GM18502 (cell line): ENCODE measurements at regions not wholly inside any gene's neighbourhood (a gene's known extent, or its start where the extent isn't known, plus 50 kb on each side); places are given as distances from the start of the nearest gene placed in this dataset.
"Not testable (repeated sequence)": the region's sequence is repeated elsewhere in the genome, so short reads cannot be mapped to it uniquely, and the experiment has no call there.

Experiments
- ATAC-seq: cut with Tn5 transposase; IDR thresholded peaks from one replicate; pipeline ENCODE4 v1.9.1; 2021; ENCODE audit warnings: mild to moderate bottlenecking; ENCODE audit not compliant: unreplicated experiment, poor library complexity

DNA sequence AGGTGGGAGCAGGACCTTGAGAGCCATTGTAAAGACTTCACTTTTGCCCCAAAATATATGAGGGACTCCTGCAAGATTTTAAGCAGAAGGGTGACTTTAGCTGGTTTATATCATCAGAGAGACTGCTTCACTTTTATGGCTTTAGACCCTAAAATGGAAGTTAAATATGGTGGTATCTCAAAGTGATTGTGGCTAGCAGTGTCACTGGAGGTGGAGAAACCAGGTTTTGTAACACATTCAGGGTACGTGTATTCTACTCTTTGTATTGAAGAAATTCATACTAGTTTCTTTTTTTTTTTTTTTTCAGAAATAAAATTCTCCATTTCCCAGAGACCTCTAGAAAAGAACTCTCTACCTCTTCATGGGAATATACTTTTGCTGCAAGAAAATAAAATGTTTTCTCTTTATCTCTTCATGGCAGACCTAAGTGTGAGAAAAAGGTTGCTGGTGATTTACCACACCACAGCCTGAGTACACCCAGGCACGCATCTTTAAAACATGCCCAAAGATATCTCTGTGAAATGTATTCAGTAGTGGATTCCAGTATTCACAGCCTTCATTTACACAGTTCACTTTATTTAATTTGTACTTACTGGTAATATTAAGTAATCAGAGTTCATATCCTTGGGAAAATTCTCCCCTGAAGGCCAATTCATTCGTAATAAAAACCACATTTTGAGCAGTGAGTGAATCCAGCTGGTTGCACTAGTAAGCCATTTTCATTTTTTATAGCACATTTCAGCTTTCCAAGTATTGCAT, 74.3 kb upstream of the GUCY1A1 start:
- ATAC-seq = no peak

DNA sequence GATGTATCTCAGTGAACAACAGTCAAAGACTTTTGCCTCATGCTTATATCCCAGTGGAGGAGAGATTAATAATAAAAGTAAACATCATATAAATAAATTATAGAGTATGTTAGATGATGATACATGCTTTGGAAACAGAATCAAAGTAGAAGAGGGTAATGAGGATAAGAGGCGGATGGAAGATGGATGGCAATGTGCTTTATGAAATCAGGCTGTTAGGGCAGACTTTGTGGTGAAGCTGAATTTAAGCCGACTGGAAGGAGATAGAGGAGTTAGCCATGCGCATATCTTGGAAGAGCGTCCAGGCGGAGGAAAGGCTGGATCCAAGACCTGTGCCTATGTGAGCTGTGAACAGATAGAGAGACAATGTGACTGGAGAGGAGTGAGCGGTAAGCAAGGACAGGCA, 74.9 kb upstream of the GUCY1A1 start:
- ATAC-seq = no peak

DNA sequence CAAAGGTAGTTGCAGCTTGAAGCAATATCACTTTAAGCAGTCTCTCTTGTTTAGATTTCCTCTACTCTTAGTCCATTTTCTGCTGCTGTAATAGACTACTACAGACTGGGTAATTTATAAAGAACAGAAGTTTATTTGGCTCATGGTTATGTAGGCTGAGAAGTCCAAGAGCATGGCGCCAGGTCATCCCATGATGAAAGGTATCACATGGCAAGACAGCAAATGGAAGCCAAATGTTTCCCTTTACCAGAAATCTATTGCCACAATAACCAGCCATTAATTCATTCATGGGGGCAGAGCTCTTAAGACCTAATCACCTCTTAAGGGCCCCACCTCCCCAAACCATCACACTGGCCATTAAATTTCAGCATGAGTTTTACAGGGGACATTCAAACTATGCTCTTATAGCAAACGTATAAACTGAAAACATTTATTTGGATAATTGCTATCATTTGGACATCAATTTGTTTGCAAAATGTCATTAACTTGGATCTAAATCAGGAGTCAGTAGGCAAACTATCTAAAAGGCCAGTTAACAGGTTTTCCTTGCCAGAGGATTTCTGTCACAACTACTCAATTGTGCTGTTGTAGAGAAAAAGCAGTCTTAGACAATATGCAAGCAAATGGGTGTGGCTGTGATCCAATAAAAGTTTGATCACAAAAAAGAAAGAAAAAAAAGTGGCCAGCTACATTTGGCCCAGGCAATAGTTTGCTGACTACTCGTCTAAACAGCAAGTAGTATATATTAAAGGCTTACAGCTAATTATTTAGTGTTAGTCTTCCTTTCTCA, 75.7 kb upstream of the GUCY1A1 start:
- no peak for ATAC-seq

DNA sequence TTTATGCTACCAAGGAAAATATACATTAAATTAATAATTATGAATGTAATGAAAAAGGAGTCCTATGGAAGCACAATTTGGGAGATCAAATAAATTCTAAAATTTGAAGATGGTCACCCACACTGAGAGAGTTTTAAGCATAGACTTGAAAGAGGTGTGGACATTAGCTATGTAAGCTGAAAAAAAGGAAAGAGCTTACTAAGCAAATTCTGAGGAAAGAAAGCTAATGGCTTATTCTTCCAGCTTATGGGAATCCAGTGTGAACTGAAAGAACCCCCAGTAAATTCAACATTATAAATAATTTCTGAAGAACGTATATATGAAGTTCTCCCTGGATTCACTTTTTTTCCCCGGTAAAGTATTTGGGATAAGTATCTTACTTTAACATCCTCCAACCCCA, 78.2 kb upstream of the GUCY1A1 start:
- ATAC-seq = no peak

DNA sequence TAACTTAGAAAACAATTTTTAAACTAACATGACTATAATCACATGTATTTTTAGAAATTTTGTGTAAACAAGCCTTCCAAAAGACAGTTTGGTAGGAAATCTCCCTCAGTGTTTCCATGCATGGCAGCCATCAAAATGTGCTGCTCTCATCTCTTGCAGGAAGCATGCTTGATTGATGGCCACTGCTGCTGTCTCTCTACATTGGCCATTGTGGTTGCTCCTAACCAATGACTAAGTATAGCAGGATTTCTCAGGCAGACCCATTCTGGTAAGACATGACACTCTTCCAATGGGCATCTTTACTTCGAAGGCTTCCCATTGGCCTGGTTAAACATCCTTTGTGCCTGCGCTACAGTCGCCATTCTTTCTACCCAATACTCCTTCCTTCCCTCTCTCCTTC, 78.9 kb upstream of the GUCY1A1 start:
- ATAC-seq = no peak

DNA sequence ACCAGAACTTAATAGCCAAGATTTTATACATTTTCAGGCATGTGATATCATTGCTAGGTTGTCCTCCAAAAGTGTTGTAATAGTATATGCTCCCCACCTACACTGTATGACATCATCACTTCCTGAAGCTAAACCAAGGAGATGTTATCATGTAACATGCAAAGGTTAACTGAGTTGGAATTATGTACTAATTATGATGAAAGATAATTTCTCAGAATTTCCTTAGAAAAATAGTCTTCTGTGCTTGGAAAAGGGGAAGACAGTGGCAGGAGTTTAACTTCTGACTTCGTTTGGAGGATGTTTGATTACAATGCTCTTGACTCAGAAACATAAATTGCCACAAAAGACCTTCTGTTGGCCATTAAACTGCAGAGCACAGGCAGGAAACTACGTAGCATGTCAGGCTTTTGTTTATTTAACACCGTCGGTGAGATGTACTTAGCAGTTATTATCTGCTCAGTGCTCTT, 83.6 kb upstream of the GUCY1A1 start:
- no peak for ATAC-seq

DNA sequence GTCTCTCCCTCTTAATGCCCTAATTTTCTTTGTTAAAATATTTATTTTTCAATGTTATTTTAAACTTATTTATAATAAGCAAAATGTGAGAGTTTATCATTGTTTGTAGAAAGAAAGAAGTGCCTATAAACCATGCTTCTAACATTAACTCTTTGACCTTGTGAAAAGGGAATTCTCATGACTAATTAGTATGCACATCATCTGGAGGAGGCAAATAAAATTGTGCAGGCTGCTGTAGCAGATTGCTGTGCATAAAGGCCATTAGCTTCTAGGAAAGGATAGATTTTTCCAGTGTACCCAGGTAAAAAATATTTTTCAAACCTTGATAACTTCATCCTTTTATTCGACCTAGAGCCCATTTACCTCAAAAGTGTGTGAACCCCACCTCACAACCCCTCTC, 84.6 kb upstream of the GUCY1A1 start:
- no peak for ATAC-seq

DNA sequence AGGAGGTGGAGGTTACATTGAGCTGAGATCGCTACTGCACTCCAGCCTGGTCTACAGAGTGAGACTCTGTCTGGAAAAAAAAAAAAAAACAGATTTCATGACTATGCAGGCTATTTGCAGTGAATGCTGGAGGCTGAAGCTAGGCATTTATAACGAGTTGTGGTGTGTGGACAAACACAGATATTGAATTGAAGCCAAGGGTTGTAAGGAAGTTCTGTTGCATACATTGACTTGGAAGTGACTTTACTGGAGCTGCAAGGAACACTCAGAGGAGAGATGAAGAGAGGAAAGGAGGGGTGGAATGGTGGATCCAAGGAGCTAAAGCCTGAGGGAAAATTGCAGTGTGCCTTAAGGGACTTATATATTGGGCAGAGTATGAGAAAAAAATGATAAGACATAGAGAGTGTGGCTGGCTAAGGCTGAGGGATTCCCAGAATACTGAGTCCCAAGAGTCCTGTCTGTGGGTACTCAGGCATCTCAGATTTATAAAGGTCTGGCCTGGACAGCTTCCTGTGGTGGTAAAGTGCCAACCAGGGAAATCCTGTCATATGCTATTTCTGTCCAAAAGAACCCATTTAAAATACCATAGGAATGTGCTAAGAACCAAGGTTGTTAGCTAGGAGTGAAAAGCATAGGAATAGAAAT, 87.8 kb upstream of the GUCY1A1 start:
- no peak for ATAC-seq

DNA sequence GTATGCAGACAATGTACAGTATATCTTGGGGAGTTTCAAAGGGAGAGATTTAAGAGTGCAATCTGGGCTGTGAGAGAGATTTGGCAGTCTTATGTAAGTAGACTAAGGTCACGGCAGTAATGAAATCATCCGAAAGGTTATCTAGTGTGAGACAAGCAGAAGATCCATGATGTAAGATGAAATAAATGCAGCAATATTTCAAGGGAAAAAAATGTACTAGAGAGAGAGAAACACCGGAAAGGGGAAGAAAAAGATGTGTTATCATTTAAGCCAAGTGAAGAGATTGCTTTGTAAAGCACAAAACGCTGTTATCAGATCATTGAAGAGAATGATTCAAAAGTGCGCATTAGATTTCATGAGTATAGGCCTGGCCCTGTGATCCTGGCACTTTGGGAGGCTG, 88.4 kb upstream of the GUCY1A1 start:
- no peak for ATAC-seq

DNA sequence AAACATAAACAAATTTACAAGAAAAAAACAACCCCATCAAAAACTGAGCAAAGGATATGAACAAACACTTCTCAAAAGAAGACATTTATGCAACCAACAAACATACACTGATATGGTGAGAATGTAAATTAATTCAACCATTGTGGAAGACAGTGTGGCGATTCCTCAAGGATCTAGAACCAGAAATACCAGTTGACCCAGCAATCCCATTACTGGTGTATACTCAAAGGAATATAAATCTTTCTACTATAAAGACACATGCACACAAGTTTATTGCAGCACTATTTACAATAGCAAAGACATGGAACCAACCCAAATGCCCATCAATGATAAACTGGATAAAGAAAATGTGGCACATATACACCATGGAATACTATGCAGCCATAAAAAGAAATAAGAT, 92.3 kb upstream of the GUCY1A1 start:
- not testable (repeated sequence) for ATAC-seq

DNA sequence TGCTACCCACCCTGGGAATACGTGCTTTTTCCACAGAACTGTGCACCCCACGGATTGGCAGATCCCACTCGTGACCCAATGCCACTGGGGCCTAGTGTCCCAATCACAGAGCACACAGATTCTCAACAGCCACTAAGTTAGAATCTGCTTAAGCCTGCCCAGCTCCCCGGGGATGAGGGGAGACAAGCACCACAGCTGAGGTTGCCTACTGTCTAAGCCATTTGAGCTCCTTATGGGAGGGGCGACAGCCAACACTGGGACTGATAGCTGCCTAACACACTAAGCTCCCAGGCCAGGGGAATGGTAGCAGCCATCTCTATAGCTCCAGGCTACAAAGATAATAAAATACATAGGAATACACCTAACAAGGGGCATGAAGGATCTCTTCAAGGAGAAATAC, 93.5 kb upstream of the GUCY1A1 start:
- ATAC-seq = no peak

DNA sequence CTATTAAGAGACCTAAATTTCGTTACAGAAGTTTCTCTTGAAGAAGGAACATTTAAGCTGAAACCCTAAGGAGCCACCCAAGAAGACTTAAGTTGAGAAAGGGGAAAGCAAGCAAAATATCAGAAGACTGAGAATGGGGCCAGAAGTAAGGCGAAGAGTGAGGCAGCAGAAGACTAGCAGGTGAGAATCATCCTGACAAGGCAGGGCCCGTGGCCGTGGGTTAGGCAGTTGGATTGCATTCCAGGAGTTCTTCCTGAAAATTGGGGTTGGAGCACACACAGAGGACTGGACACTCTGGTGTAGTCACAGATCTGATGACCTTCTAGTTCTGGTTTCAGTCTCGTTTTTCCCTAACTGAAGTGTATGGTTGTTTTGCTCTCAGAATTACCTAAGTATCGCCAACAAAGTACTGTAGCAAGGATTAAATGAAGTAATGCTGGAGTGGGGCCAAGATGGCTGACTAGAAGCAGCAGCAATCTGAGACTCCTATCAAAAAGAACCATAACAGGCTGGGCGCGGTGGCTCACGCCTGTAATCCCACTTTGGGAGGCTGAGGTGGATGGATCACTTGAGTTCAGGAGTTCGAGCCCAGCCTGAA, 94.4 kb upstream of the GUCY1A1 start:
- no peak for ATAC-seq

DNA sequence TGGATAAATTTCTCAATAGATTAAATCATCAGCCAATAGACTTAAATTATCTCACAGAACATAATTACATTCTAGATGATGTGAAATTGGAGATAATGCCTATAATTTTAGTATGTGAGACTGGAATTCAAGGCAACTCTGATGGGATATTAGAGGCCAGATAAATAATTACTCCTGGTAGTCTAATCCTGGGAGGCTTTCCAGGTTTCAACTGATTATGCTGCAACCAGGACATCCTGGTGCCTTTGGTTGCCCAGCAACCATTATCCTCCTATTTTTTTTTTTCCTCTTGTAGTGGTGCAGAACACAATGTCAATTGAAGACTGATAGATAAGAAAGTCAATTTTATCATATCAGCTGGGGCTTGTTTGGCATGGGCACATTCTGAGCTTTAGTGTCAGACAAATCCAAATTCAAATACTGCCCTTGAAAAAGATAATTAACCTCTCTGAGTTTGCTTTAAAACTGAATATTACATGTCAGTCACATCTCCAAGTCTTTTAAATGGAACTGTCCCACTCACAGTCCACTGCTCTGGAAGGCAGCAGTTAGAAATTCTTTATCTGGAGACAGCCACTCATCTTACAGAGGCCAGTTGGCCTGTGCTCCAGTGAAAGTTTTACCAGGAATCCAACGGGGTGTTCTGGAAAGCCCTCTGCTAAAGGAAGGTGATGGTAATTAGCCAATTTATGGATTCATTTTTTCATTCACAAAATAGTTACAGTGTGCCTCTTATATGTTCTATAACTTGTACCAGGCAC, 95.3 kb upstream of the GUCY1A1 start:
- no peak for ATAC-seq

DNA sequence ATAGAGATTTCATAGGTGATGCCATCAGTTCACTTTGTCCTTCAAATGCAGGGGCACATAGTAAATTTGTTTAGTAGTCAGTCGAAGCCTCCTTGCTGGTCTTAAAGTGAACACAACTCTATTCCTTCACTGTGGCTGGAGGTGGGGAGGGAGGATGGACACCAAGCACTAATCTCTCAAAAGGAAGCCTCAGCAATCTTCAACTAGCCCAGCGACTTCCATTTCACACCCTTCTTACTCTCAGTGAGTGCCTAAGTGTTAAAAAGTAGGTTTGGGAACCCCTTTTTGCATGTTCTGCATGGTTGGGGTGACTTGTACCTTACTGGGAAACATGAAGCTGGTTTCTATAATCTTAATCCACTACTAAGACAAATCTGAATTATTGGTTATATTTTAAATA, 96.0 kb upstream of the GUCY1A1 start:
- ATAC-seq = no peak

DNA sequence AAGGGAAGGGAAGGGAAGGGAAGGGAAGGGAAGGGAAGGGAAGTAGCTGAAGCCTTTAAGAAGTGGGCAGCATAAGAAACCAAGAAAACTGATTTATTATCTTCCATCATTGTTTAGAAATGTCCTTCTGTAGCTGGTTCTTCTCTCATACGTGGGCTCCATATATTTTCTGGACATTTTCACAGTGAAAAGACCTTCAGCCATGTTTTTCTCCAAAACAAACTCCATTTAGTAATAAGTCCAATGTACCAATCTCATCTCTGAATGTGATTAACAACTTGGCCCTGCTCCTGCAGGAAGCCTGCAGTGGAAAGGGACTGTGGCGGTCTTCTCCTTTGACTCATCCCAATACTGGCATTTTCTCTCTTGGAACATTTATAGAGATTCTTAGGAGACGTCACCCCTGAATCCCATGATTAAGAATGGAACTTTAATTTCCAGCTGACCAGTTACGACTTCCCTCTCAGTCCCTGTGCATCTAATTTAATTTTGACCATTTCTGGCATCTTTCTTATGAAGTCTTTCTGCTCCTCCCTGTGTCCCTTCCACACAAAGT, 96.6 kb upstream of the GUCY1A1 start:
- no peak for ATAC-seq

DNA sequence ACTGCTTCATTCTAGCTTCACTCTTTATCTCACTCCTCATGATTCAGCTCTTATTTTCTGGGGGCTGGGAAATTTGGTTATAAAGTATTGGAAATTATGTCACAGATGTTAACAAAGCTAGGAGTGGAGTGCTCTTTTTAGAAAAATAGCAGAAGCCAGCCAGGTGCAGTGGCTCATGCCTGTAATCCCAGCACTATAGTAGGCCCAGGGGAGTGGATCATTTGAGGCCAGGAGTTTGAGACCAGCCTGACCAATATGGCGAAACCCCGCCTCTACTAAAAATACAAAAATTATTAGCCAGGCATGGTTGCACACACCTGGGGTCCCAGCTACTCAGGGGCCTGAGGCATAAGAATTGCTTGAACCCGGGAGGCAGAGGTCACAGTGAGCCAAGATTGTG, 97.2 kb upstream of the GUCY1A1 start:
- ATAC-seq = no peak

DNA sequence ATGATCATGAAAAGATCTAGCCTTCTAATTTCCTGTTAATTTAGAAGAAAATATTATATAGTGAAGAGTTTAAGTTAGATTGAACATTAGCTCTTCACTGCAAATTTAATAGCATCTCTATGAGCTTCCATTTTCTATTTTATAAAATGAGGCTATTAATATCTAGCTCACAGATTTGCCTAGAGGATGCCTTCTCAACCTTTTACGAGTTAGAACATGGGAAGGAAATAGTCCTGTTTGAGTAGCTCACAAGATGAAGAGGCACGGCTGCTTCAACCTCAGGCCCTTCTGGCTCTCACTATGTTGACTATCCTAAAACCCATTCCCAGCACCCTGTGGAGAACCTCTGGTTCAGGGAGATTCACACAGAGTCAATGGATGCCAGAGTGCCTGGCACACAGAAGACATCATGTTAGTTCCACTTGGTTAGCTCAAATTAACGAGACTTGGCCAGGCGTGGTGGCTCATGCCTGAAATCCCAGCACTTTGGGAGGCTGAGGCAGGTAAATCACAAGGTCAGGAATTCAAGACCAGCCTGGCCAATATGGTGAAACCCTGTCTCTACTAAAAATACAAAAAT, 97.9 kb upstream of the GUCY1A1 start:
- ATAC-seq = no peak

DNA sequence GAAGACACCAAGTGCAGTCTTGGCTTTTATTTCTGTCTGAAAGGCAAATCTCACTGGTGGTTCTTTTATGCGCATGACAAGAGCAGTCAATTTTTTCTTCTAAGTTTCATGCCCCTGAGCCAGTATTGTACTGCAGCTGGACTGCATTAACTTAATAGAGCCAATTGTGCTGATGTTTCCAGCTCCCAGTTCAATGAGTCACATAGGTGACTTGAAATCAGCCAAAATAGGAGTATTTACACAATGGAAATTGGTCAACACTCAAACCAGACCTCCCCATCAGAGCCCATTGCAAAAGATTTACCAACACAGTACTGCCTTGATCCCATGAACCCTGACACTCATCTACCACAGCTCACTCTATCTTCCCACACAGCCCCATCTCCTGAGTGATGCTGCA, 100.3 kb upstream of the GUCY1A1 start:
- ATAC-seq = no peak

DNA sequence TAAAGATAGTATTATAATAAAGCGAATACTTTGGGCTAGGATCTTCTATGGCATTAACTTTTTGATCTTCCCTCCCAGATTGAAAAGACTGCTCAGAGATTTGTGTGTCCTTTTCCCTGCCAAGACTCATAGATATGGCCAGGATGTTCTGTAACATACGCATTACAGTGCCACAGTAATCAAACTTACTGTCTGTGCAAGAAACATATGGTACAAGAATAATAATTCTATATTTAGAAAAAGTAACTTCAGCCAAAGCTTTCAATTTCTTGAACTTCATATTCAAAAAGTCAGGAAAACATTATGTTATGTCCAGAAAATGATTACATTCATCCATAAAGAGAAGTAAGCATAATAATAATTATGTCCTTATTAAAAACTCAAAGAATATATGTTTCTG, 100.9 kb upstream of the GUCY1A1 start:
- no peak for ATAC-seq

DNA sequence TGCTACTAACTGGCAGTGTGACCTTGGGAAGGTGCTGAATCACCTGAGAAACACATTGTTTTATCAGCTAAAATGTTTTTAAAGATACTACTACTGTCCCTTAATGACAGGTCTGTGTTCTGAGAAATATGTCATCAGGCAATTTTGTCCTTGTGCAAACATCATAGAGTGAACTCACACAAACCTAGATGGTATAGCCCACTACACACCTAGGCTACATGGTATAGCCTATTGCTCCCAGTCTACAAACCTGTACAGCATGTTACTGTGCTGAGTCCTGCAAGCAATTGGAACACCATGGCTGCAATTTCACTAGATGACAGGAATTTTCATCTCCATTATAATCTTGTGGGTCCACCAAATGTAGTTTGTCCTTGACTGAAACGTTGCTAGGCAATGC, 101.3 kb upstream of the GUCY1A1 start:
- ATAC-seq = no peak
